ENCODE measurements at regions not wholly inside any gene's neighbourhood (a gene's known extent, or its start where the extent isn't known, plus 50 kb on each side); places are given as distances from the start of the nearest gene placed in this dataset.

DNA sequence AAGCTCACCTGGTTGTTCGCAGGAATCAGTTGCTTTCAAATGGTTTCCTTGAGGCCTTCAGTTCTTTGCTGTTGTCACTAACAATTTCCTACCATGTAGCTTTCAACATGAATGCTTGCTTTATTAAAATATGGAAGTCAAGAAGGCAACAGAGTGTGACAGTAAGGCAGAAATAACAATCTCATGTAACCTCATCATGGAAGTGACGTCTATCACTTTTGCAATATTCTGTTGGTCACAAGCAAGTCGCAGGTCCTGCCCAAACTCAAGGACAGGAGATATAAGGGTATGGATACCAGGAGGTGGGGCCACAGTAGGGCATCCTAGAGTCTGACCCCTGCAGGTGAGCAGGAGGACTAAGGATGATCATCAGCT, 296.8 kb upstream of the ZP4 start:
- H3K27me3 ChIP-seq (replicated peaks in 1 of 4; ENCODE audit: control extremely low read depth in 1 of 4, control insufficient read depth in 3 of 4, insufficient read depth in 4 of 4, low read length in 3 of 4), result no peaks in the 10 kb centered on the region
- no peaks in the 10 kb centered on the region for H3K9me3 ChIP-seq (ENCODE audit: control extremely low read depth in 1 of 3, control insufficient read depth in 2 of 3, insufficient read depth in 1 of 3, low read length in 2 of 3)
- Mint-ChIP-seq H3K4me1 (no peaks in the 10 kb centered on the region), H3K4me3 (no peak overlapping the region), H3K9me3 (ENCODE audit: insufficient read depth) (peaks cover 6% of the 10 kb centered on the region), H3K27me3 (no peaks in the 10 kb centered on the region), H3K27ac (no peak overlapping the region)
- no peaks in the 10 kb centered on the region for H4K20me1 ChIP-seq (ENCODE audit: control insufficient read depth, insufficient read depth, low read length, poor library complexity, severe bottlenecking)
- ChIA-PET CTCF (no interaction called here), POLR2A (no interaction called here)
- intact Hi-C loops (cut with micrococcal nuclease), result no loop called here
- no peaks in the 10 kb centered on the region for H3K79me2 ChIP-seq (ENCODE audit: control insufficient read depth, insufficient read depth, low read length)
- ATAC-seq (ENCODE audit: low read depth), result no peak
- TF ChIP-seq, protein P1, sequence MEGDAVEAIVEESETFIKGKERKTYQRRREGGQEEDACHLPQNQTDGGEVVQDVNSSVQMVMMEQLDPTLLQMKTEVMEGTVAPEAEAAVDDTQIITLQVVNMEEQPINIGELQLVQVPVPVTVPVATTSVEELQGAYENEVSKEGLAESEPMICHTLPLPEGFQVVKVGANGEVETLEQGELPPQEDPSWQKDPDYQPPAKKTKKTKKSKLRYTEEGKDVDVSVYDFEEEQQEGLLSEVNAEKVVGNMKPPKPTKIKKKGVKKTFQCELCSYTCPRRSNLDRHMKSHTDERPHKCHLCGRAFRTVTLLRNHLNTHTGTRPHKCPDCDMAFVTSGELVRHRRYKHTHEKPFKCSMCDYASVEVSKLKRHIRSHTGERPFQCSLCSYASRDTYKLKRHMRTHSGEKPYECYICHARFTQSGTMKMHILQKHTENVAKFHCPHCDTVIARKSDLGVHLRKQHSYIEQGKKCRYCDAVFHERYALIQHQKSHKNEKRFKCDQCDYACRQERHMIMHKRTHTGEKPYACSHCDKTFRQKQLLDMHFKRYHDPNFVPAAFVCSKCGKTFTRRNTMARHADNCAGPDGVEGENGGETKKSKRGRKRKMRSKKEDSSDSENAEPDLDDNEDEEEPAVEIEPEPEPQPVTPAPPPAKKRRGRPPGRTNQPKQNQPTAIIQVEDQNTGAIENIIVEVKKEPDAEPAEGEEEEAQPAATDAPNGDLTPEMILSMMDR (IDR thresholded peaks at IDR 0.05), result no peak
- no peak for TF ChIP-seq EZH2 (IDR thresholded peaks at IDR 0.05; ENCODE audit: borderline replicate concordance, insufficient read depth, low read depth, low read length, poor library complexity, severe bottlenecking)
- no peaks in the 10 kb centered on the region for H3K36me3 ChIP-seq (replicated peaks in 1 of 2; ENCODE audit: control extremely low read depth in 1 of 2, control insufficient read depth in 1 of 2, extremely low read depth in 1 of 2, insufficient read depth in 2 of 2, low read length in 1 of 2)
- H3K4me3 ChIP-seq (ENCODE audit: control extremely low read depth in 1 of 5, extremely low read depth in 1 of 5, insufficient read depth in 1 of 5, low read depth in 2 of 5, low read length in 4 of 5), result no peak overlapping the region
- DNase-seq, result no peak
- no peaks in the 10 kb centered on the region for H3K4me1 ChIP-seq (ENCODE audit: control insufficient read depth in 2 of 2, insufficient read depth in 2 of 2, low read length in 2 of 2)
- no peak overlapping the region for H2AFZ ChIP-seq (ENCODE audit: insufficient read depth, low read depth, low read length, poor library complexity, severe bottlenecking)
- WGBS (ENCODE audit: insufficient coverage), result 100% methylated on average over 2 of the region's 3 CpGs
- no peak overlapping the region for H3K9ac ChIP-seq (ENCODE audit: low read length)
- no peak overlapping the region for H3K4me2 ChIP-seq (replicated peaks; ENCODE audit: low read depth, low read length, poor library complexity, severe bottlenecking)
- H3K27ac ChIP-seq (ENCODE audit: low read length in 2 of 2), result no peak overlapping the region

- Mint-ChIP-seq H3K4me1 (no peaks in the 10 kb centered on the region), H3K27me3 (no peaks in the 10 kb centered on the region), H3K4me3 (no peak overlapping the region), H3K9me3 (ENCODE audit: insufficient read depth) (peaks cover 6% of the 10 kb centered on the region), H3K27ac (no peak overlapping the region)
- Histone ChIP-seq H3K4me1 (ENCODE audit: control insufficient read depth in 2 of 2, insufficient read depth in 2 of 2, low read length in 2 of 2) (no peaks in the 10 kb centered on the region), H3K4me2 (replicated peaks; ENCODE audit: low read depth, low read length, poor library complexity, severe bottlenecking) (no peak overlapping the region), H3K79me2 (ENCODE audit: control insufficient read depth, insufficient read depth, low read length) (no peaks in the 10 kb centered on the region), H3K36me3 (replicated peaks in 1 of 2; ENCODE audit: control extremely low read depth in 1 of 2, control insufficient read depth in 1 of 2, extremely low read depth in 1 of 2, insufficient read depth in 2 of 2, low read length in 1 of 2) (no peaks in the 10 kb centered on the region), H2AFZ (ENCODE audit: insufficient read depth, low read depth, low read length, poor library complexity, severe bottlenecking) (no peak overlapping the region), H3K27me3 (replicated peaks in 1 of 4; ENCODE audit: control extremely low read depth in 1 of 4, control insufficient read depth in 3 of 4, insufficient read depth in 4 of 4, low read length in 3 of 4) (no peaks in the 10 kb centered on the region), H3K9ac (ENCODE audit: low read length) (no peak overlapping the region), H4K20me1 (ENCODE audit: control insufficient read depth, insufficient read depth, low read length, poor library complexity, severe bottlenecking) (no peaks in the 10 kb centered on the region), H3K27ac (ENCODE audit: low read length in 2 of 2) (no peak overlapping the region), H3K9me3 (ENCODE audit: control extremely low read depth in 1 of 3, control insufficient read depth in 2 of 3, insufficient read depth in 1 of 3, low read length in 2 of 3) (no peaks in the 10 kb centered on the region), H3K4me3 (ENCODE audit: control extremely low read depth in 1 of 5, extremely low read depth in 1 of 5, insufficient read depth in 1 of 5, low read depth in 2 of 5, low read length in 4 of 5) (no peak overlapping the region)
- ATAC-seq (ENCODE audit: low read depth), result no peak
- POLR2A ChIA-PET, result no interaction called here
- 90% methylated on average over 2 of the region's 4 CpGs for WGBS (ENCODE audit: insufficient coverage)
- DNase-seq, result no peak
- intact Hi-C loops (cut with micrococcal nuclease), result no loop called here
- TF ChIP-seq, protein P1 (IDR thresholded peaks at IDR 0.05), result no peak
- TF ChIP-seq EZH2 (IDR thresholded peaks at IDR 0.05; ENCODE audit: borderline replicate concordance, insufficient read depth, low read depth, low read length, poor library complexity, severe bottlenecking), result no peak
- CTCF ChIA-PET, result no interaction called here
Measured at GRCh38 chr1:238186887-238187574, 296.3 kb upstream of the ZP4 start.

Measured in B cell (primary cell).